NCI-H146 treated with DMSO at 0.1 percent for 48 hours (cell line): ENCODE measurements at regions not wholly inside any gene's neighbourhood (a gene's known extent, or its start where the extent isn't known, plus 50 kb on each side); places are given as distances from the start of the nearest gene placed in this dataset.
"Not testable (repeated sequence)": the region's sequence is repeated elsewhere in the genome, so short reads cannot be mapped to it uniquely, and the experiment has no call there.

Experiments used
- DNase-seq: peaks from one replicate; lab custom pipeline; 2025; ENCODE audit not compliant: unreplicated experiment; lab: John Stamatoyannopoulos, UW

DNA sequence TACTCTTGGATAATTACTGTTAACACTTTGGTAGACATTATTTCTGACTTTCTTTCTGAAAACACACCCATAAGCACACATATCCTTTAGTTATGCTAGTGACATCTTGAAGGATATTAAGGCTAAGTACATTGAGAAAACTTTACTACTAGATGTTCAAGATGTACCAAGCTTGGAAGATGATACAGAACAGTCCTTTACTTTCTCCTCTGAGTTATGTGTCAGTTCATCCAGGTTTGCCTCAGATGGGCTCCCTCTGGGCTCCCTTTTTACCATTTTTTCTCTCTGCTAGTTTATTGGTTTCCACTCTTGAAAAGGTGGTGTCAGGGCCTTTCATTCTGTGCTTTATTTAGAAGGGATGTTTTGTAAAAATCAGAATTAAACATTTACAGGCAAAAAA, 172.3 kb downstream of the S1PR1 start:
- no peak for DNase-seq

- DNase-seq = no peak
These were observed 173.4 kb downstream of the S1PR1 start for GRCh38 chr1:101410048-101410878.

GRCh38 chr1:101420406-101420805, 183.6 kb downstream of the S1PR1 start:
- DNase-seq = no peak

GRCh38 chr1:101428083-101428482, 191.3 kb downstream of the S1PR1 start:
- DNase-seq = not testable (repeated sequence)

- no peak for DNase-seq
These were observed 191.7 kb downstream of the S1PR1 start for GRCh38 chr1:101428562-101428961.

GRCh38 chr1:101431956-101432510, 195.2 kb downstream of the S1PR1 start:
- no peak for DNase-seq

DNA sequence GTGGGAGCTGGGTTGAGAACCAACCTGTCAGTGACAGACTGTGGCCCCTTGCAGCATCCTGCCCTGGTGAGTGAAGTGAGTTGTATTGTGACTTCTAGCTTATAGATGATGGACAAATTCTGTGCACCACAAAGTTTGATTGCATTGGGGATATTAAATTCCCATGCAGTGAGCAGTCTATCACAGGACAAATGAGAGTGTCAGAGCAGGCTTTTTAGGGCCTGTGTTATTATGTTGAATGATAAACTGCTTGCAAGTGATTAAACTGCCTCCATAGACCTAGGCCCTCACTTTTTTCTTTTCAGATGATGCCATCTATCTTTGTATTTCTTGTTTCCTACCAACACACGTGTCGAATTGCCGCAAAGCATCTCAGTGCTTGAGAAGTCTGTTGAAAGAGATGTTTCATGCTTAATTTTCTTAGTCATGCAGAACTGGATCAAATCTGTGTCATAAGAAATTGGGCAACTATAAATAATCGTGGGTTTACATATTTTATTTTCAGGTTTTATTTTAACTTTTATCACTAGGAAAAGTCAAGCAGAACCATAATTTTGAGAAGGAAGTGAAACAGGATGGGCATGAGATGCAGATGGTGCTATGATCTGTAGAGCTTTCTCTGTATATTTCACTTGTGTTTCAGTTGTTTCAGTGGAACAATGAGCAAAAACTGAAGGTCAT, 199.2 kb downstream of the S1PR1 start:
- DNase-seq = no peak

GRCh38 chr1:101437800-101438199, 201.0 kb downstream of the S1PR1 start:
- DNase-seq = no peak

DNA sequence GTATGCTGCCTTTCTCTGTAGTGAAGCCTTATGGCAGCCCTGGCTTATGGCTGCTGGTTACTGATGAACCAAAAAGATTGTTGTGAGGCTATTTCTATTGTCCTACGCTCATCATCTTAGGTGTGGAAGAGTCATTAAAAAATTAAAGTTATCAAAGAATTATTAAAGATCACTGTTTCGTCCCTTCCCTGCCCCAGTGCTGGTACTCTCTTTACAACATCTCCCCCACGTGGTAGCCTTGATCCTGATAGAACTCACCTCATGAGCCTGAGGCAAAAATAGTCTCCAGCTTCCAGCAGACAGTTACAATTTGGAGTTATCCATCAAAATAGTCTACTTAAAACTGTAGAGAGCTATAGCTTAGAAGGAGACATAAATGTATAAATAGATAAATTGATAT, 201.5 kb downstream of the S1PR1 start:
- no peak for DNase-seq

- DNase-seq = no peak
These were observed 203.7 kb downstream of the S1PR1 start for GRCh38 chr1:101440485-101440884.

DNA sequence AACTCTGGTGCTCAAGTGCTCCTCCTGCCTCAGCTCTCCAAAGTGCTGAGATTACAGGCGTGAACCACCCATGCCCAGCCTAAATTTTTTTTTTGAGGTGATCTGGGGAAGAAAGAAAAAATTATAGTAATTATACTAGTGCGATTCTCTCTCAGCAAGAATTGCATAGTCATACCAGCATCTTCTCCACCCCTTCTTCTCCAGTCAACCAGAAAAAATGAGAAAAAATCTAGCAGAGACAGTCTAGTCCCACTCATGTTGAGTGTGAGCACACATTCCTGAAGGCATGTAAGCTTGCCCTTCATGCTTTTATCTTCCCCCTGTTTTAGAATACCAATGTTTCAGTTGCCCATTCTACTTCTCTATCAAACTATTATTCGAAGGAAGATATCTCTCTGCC, 207.6 kb downstream of the S1PR1 start:
- DNase-seq = no peak

DNA sequence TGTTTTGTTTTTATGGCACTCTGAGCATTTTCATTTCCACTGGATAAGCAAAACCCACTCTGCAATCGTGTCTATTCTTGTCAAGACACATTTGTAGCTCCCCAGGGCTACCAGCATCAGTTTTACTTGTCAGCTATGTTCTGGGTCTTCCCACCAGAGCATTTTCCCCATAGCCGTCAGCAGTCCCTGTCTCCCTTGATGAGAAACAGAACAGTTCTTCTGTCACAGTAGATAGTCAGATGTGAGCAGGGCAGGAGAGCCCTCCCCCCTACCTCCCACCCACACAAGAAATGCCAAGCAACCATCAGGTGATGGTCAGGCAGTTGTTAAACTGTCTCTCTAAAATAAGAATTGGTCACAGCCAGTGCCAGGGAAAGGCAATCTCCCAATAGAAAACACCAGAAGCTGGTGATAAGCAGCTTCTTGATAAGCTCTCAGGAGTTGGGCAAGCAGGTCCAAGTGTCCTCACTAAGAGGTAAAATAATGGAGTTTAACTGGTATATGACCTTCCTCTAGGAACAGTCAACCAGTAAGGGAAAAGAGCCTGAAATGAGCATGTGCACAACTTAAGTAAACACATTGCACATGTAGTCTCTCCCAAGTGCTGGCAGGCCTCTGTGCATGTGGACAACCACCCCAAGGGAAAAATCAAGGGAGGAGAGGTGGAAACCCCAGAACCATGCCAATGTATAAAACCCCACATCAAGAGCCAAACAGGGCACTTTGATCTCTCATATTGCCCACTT, 208.2 kb downstream of the S1PR1 start:
- DNase-seq = no peak

- no peak for DNase-seq
These were observed 211.2 kb downstream of the S1PR1 start for GRCh38 chr1:101448018-101448417.

DNA sequence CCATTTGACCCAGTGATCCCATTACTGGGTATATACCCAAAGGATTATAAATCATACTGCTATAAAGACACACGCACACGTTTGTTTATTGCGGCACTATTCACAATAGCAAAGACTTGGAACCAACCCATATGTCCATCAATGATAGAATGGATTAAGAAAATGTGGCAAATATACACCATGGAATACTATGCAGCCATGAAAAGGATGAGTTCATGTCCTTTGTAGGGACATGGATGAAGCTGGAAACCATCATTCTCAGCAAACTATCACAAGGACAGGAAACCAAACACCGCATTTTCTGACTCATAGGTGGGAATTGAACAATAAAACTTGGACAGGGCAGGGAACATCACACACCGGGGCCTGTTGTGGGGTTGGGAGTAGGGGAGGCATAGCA, 213.9 kb downstream of the S1PR1 start:
- not testable (repeated sequence) for DNase-seq

GRCh38 chr1:101451888-101452287, 215.1 kb downstream of the S1PR1 start:
- no peak for DNase-seq

GRCh38 chr1:101452825-101453224, 216.0 kb downstream of the S1PR1 start:
- no peak for DNase-seq

GRCh38 chr1:101453844-101454243, 217.0 kb downstream of the S1PR1 start:
- DNase-seq = no peak

DNA sequence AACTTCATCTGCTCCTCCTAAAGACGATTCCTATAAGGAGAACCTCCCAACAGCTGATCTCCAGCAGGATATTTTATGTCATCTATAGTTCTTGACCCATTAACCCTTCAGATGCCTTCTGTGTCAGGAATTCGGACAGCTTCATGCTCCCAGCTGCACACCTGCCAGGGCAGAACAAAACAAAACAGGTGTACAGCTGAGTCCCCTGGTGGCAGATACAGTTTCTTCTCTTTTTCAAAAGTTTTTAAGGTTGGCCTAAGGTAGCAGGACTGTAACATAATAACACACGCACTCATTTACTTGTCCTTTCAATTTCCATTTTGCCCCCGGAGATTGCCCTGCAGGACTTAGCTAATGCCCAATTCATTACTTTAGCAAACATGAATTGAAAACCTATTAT, 218.3 kb downstream of the S1PR1 start:
- no peak for DNase-seq

DNA sequence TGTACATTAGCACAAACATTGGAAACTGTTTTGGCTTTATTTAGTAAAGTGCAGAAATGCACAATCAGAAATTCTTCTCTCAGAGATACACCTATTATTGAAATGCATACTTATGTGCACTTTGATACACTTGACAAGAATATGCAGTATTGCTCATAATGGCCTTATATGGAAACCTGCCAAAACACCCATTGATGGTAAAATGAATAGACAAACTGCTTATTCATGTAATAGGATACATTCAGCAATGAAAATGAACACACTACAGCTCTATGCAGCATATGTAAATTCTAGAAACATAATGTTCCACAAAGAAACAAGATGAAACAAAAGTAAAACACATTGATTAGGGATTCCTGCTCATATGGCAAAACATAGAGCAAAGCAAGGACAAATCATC, 223.9 kb downstream of the S1PR1 start:
- DNase-seq = no peak

DNA sequence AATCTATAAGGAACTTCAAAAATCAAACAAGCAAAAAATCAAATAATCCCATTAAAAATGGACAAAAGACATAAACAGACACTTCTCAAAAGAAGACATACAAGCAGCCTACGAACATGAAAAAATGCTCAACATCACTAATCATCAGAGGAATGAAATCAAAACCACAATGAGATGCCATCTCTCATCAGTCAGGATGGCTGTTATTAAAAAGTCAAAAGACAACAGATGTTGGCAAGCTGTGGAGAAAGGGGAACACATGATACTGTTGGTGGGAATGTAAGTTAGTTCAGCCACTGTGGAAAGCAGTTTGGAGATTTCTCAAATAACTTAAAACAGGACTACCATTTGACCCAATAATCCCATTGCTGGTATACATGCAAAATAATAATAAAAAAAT, 226.4 kb downstream of the S1PR1 start:
- DNase-seq = no peak

GRCh38 chr1:101465941-101466340, 229.1 kb downstream of the S1PR1 start:
- DNase-seq = no peak
